Effector memory CD4-positive, alpha-beta T cell (primary cell): ENCODE measurements at regions not wholly inside any gene's neighbourhood (a gene's known extent, or its start where the extent isn't known, plus 50 kb on each side); places are given as distances from the start of the nearest gene placed in this dataset.

ENCODE experiments used
- DNase-seq, 3 donors: peaks; one replicate each; pipeline ENCODE4 v3.0.0-alpha.2; 2020
- H3K27ac ChIP-seq: 2 replicates; pipeline ENCODE4 v1.7.0; 2013; ENCODE audit warnings: mild to moderate bottlenecking, low read length, moderate library complexity; ENCODE audit not compliant: insufficient read depth, poor library complexity, severe bottlenecking
- H3K27me3 ChIP-seq: replicated peaks from 2 replicates; pipeline ENCODE4 v1.7.0; 2013; ENCODE audit warnings: mild to moderate bottlenecking, low read length; ENCODE audit not compliant: insufficient read depth, control insufficient read depth, poor library complexity, severe bottlenecking
- H3K36me3 ChIP-seq: 2 replicates; pipeline ENCODE4 v1.7.0; 2013; ENCODE audit warnings: mild to moderate bottlenecking, low read length, moderate library complexity; ENCODE audit not compliant: control insufficient read depth, insufficient read depth
- H3K4me1 ChIP-seq: 2 replicates; pipeline ENCODE4 v1.7.0; 2013; ENCODE audit warnings: low read length, mild to moderate bottlenecking; ENCODE audit not compliant: control insufficient read depth, insufficient read depth, poor library complexity, severe bottlenecking
- H3K4me3 ChIP-seq: 2 replicates; pipeline ENCODE4 v1.7.0; 2013; ENCODE audit warnings: low read length, low read depth, mild to moderate bottlenecking; ENCODE audit not compliant: insufficient read depth, poor library complexity, severe bottlenecking
- H3K9me3 ChIP-seq: 2 replicates; pipeline ENCODE4 v1.7.0; 2013; ENCODE audit warnings: mild to moderate bottlenecking, low read length, moderate library complexity; ENCODE audit not compliant: control insufficient read depth

- H3K4me1 ChIP-seq = no peaks in the 10 kb centered on the region
- peaks cover 6% of the 10 kb centered on the region for H3K27me3 ChIP-seq
- H3K36me3 ChIP-seq = no peaks in the 10 kb centered on the region
- no peak overlapping the region for H3K4me3 ChIP-seq
- H3K27ac ChIP-seq = no peak overlapping the region
- no peak for DNase-seq
- no peaks in the 10 kb centered on the region for H3K9me3 ChIP-seq
Measured at GRCh38 chr20:4549711-4550259, 136.5 kb upstream of the PRNP start.

- Histone ChIP-seq H3K9me3 (no peaks in the 10 kb centered on the region), H3K36me3 (no peaks in the 10 kb centered on the region), H3K27me3 (no peaks in the 10 kb centered on the region), H3K4me3 (no peak overlapping the region), H3K27ac (no peak overlapping the region), H3K4me1 (no peaks in the 10 kb centered on the region)
- no peak for DNase-seq
Measured at GRCh38 chr20:4548552-4548951, 137.7 kb upstream of the PRNP start.

DNA sequence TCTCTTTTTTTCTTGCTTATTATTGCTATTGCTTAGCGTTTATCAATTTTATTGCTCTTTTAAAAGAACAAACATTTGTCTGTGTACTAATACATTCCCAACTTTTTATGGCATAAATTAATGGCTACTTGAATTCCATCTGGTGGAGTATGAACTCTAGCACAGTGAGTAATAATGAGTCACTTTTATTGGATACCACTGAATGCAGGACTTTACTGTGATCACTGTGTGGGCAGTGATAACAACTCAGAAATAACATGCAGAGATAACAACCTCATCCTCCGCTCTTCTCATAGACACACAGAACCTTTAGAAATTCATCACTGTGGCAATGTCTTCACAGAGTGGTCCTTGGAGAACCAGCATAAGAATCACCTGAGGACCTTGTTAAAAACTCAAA lies 139.5 kb upstream of the PRNP start:
- Histone ChIP-seq H3K9me3 (no peaks in the 10 kb centered on the region), H3K4me1 (no peaks in the 10 kb centered on the region), H3K4me3 (no peak overlapping the region)

DNA sequence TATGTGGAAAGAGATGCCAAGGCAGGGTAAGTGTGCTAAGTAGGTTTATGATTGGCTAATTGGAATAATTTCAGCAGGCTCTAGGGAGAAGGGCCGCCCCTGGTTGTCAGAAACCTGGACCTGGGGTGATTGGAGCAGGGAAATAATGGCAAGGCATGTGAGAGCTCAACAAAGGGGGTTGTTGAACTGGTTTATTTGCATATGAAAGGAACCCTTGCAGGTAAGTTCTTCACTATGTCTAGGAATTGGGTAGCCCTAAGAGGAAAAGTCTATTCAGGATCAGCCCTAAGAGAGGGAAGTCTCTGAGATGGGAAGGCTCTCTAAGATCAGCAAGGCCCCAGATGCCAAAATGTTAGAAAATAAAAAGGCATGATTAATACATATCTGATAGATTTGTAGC lies 139.9 kb upstream of the PRNP start:
- no peak for DNase-seq

More for the DNA sequence above, 139.5 kb upstream of the PRNP start:
- DNase-seq = no peak
- H3K27ac ChIP-seq = no peak overlapping the region
- H3K36me3 ChIP-seq = no peaks in the 10 kb centered on the region
- H3K27me3 ChIP-seq = no peaks in the 10 kb centered on the region

DNA sequence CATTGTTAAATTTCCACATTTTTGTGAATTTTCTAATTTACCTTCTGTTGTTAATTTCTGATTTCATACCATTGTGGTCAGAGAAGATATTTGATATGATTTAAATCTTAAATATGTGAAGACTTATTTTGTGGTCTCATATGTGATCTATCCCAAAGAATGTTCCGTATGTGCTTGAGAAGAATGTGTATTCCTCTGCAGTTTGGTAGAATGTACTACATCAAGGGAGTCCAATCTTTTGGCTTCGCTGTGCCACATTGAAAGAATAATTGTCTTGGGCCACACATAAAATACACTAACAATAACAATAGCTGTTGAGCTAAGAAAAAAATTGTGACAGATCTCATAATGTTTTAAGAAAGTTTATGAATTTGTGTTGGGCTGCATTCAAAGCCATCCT lies 140.7 kb upstream of the PRNP start:
- no peak for DNase-seq
- H3K27me3 ChIP-seq = no peaks in the 10 kb centered on the region
- H3K4me3 ChIP-seq = no peak overlapping the region
- no peaks in the 10 kb centered on the region for H3K4me1 ChIP-seq
- H3K9me3 ChIP-seq = no peaks in the 10 kb centered on the region
- H3K36me3 ChIP-seq = no peaks in the 10 kb centered on the region
- H3K27ac ChIP-seq = no peak overlapping the region

More for the DNA sequence above, 139.9 kb upstream of the PRNP start:
- Histone ChIP-seq H3K9me3 (no peaks in the 10 kb centered on the region), H3K4me1 (no peaks in the 10 kb centered on the region), H3K27ac (no peak overlapping the region), H3K27me3 (no peaks in the 10 kb centered on the region), H3K4me3 (no peak overlapping the region), H3K36me3 (no peaks in the 10 kb centered on the region)

- Histone ChIP-seq H3K27me3 (no peaks in the 10 kb centered on the region), H3K27ac (no peak overlapping the region), H3K4me3 (no peak overlapping the region), H3K9me3 (no peaks in the 10 kb centered on the region), H3K4me1 (no peaks in the 10 kb centered on the region), H3K36me3 (no peaks in the 10 kb centered on the region)
- no peak for DNase-seq
Measured at GRCh38 chr20:4544765-4545164, 141.5 kb upstream of the PRNP start.

- Histone ChIP-seq H3K27me3 (no peaks in the 10 kb centered on the region), H3K4me3 (no peak overlapping the region), H3K36me3 (no peaks in the 10 kb centered on the region), H3K27ac (no peak overlapping the region), H3K4me1 (no peaks in the 10 kb centered on the region), H3K9me3 (no peaks in the 10 kb centered on the region)
- no peak for DNase-seq
Measured at GRCh38 chr20:4542270-4542669, 144.0 kb upstream of the PRNP start.

DNA sequence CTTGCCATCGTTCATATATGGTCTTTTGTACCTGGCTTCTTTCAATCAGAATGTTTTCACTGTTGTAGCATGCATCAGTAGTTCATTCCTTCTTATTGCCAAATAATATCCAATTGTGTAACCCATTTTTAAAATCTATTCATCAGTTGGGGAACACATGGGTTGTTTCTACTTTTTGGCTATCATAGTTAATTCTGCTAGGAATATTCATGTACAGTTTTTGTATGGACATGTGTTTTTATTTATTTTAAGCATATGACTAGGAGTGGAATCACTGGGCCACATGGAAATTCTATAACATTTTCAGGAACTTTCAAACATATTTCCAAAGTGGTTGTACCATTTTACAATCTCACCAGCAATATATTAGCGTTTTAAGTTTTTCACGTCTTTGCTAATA lies 151.9 kb upstream of the PRNP start:
- H3K36me3 ChIP-seq = no peaks in the 10 kb centered on the region

GRCh38 chr20:4533368-4534133 lies 152.7 kb upstream of the PRNP start:
- H3K27ac ChIP-seq = no peak overlapping the region
- H3K4me3 ChIP-seq = no peak overlapping the region
- DNase-seq = no peak
- H3K27me3 ChIP-seq = no peaks in the 10 kb centered on the region
- no peaks in the 10 kb centered on the region for H3K36me3 ChIP-seq
- H3K4me1 ChIP-seq = no peaks in the 10 kb centered on the region
- no peaks in the 10 kb centered on the region for H3K9me3 ChIP-seq

More for the DNA sequence above, 151.9 kb upstream of the PRNP start:
- no peak for DNase-seq
- H3K9me3 ChIP-seq = no peaks in the 10 kb centered on the region
- H3K27ac ChIP-seq = no peak overlapping the region
- H3K4me3 ChIP-seq = no peak overlapping the region
- no peaks in the 10 kb centered on the region for H3K4me1 ChIP-seq
- no peaks in the 10 kb centered on the region for H3K27me3 ChIP-seq

GRCh38 chr20:4532772-4533171 lies 153.5 kb upstream of the PRNP start:
- no peak overlapping the region for H3K4me3 ChIP-seq
- H3K4me1 ChIP-seq = no peaks in the 10 kb centered on the region
- no peak overlapping the region for H3K27ac ChIP-seq
- no peaks in the 10 kb centered on the region for H3K27me3 ChIP-seq
- DNase-seq = no peak
- H3K9me3 ChIP-seq = no peaks in the 10 kb centered on the region
- no peaks in the 10 kb centered on the region for H3K36me3 ChIP-seq
